ENCODE measurements at regions not wholly inside any gene's neighbourhood (a gene's known extent, or its start where the extent isn't known, plus 50 kb on each side); places are given as distances from the start of the nearest gene placed in this dataset.
A peak's percentile ranks its signal among the peaks of the same experiment; 100 is the strongest.

DNA sequence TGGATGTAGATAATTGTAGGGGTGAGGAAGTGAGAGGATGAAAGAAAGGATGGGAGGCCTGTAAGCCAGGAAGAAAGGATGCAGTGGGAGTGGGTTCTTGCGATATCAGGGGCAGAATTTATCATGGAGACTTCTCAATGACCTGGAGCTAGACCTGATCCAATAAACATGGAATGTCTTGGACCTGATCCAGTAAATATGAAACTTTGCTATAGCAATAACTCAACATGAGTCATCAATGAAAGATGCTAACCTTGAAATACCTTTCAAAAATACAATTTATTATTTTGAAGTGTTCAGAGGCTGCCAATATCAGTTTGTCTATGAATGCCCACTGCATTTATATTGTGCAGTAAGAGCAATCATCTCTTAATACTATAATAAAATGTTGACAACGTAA is 279.5 kb downstream of the POU4F1 start:
- Histone ChIP-seq H4K20me1 (ENCODE audit: low read length) (no peaks in the 10 kb centered on the region), H3K4me3 (ENCODE audit: low read length) (no peak overlapping the region), H3K9me2 (replicated peaks; ENCODE audit: low read length) (no peaks in the 10 kb centered on the region), H3K9ac (ENCODE audit: low read length) (no peak overlapping the region), H3K27me3 (ENCODE audit: low read length) (no peaks in the 10 kb centered on the region; the same call in 1 of the 2 replicates), H3K4me2 (ENCODE audit: low read length) (no peak overlapping the region), H3F3A (ENCODE audit: low read length, unreplicated experiment) (no peaks in the 10 kb centered on the region), H3K36me3 (ENCODE audit: low read depth, low read length) (no peaks in the 10 kb centered on the region), H3K4me1 (ENCODE audit: insufficient read depth, low read length) (peaks cover 3% of the 10 kb centered on the region; the same call in 1 of the 2 replicates), H2AFZ (ENCODE audit: low read length) (no peak overlapping the region), H3K79me2 (ENCODE audit: low read length) (no peaks in the 10 kb centered on the region), H3K27ac (ENCODE audit: low read length) (no peak overlapping the region), H3K9me3 (ENCODE audit: low read length) (no peaks in the 10 kb centered on the region)
- DNase-seq: peak; percentile 67
- ATAC-seq: no peak
- ChIA-PET POLR2A (ENCODE audit: unreplicated experiment) (no interaction called here), CTCF (no interaction called here)
- intact Hi-C loops (cut with micrococcal nuclease): no loop called here
- TF ChIP-seq EZH2 (IDR thresholded peaks at IDR 0.05; ENCODE audit: low read length, unreplicated experiment) (no peak), EZH2phosphoT487 (IDR thresholded peaks at IDR 0.05; ENCODE audit: borderline replicate concordance, low read length) (no peak)
- TF ChIP-seq, protein P1, sequence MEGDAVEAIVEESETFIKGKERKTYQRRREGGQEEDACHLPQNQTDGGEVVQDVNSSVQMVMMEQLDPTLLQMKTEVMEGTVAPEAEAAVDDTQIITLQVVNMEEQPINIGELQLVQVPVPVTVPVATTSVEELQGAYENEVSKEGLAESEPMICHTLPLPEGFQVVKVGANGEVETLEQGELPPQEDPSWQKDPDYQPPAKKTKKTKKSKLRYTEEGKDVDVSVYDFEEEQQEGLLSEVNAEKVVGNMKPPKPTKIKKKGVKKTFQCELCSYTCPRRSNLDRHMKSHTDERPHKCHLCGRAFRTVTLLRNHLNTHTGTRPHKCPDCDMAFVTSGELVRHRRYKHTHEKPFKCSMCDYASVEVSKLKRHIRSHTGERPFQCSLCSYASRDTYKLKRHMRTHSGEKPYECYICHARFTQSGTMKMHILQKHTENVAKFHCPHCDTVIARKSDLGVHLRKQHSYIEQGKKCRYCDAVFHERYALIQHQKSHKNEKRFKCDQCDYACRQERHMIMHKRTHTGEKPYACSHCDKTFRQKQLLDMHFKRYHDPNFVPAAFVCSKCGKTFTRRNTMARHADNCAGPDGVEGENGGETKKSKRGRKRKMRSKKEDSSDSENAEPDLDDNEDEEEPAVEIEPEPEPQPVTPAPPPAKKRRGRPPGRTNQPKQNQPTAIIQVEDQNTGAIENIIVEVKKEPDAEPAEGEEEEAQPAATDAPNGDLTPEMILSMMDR (conservative IDR thresholded peaks at IDR 0.05; ENCODE audit: low read depth, low read length): no peak
- no TSS peak for BruUV-seq (replicated peaks)

DNA sequence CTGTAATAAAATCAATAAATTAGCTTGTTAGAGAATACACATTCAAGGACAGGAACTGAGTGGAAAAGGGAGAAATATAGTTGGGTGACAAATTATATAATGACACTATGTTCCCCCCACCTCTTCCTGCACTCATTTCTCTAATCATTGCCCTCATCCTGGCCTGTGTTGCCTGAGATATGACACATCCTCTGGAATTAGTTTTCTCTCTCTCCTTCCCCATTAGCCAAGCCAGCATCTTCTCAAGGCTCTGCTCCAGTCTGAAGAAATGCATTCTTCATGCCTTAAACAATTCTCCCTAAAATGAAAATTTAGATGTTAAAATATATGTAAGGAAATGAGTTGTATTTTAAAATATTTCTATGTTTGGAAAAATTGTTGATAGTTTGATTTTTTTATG is 280.3 kb downstream of the POU4F1 start:
- Histone ChIP-seq H3K4me2 (ENCODE audit: low read length) (no peak overlapping the region), H2AFZ (ENCODE audit: low read length) (no peak overlapping the region), H3K4me3 (ENCODE audit: low read length) (no peak overlapping the region), H3K9me2 (replicated peaks; ENCODE audit: low read length) (no peaks in the 10 kb centered on the region), H3K36me3 (ENCODE audit: low read depth, low read length) (no peaks in the 10 kb centered on the region), H3F3A (ENCODE audit: low read length, unreplicated experiment) (no peaks in the 10 kb centered on the region), H3K27ac (ENCODE audit: low read length) (no peak overlapping the region), H3K27me3 (ENCODE audit: low read length) (no peaks in the 10 kb centered on the region; the same call in 1 of the 2 replicates), H3K9ac (ENCODE audit: low read length) (no peak overlapping the region), H4K20me1 (ENCODE audit: low read length) (no peaks in the 10 kb centered on the region), H3K4me1 (ENCODE audit: insufficient read depth, low read length) (peaks cover 3% of the 10 kb centered on the region; the same call in 1 of the 2 replicates), H3K9me3 (ENCODE audit: low read length) (no peaks in the 10 kb centered on the region), H3K79me2 (ENCODE audit: low read length) (no peaks in the 10 kb centered on the region)
- DNase-seq (no peak), ATAC-seq (no peak)
- intact Hi-C loops (cut with micrococcal nuclease): no loop called here
- TF ChIP-seq EZH2phosphoT487 (IDR thresholded peaks at IDR 0.05; ENCODE audit: borderline replicate concordance, low read length): no peak
- TF ChIP-seq, protein P1 (conservative IDR thresholded peaks at IDR 0.05; ENCODE audit: low read depth, low read length): no peak
- TF ChIP-seq EZH2 (IDR thresholded peaks at IDR 0.05; ENCODE audit: low read length, unreplicated experiment): no peak
- CTCF ChIA-PET: no interaction called here
- POLR2A ChIA-PET (ENCODE audit: unreplicated experiment): no interaction called here
- no TSS peak for BruUV-seq (replicated peaks)

DNA sequence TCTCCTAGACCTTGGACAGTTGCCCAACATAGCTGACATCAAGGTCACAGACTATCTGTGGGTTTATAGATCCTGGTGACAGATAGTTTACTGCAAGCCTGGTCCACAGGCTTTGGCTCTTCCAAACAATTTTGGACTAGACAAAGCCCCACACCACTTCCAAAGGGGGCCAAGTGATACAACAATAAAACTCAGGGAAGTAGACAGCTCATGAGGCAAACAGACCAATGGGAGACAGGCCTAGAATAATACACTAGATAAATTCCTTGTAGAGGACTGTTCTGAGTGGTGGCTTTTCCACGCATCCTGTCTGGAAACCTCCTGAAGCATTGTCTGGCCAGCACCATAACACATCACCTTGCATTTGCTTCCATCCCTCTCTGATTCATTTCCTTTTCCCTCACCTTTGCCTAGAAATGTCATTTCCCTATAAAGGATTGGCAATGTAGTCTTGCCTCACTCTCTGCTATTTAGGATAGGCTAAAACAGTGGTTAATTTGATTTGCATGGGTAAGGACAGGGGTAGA is 284.2 kb downstream of the POU4F1 start:
- Histone ChIP-seq H3K4me1 (ENCODE audit: insufficient read depth, low read length) (peaks cover 3% of the 10 kb centered on the region; the same call in 1 of the 2 replicates), H3K4me3 (ENCODE audit: low read length) (no peak overlapping the region), H3K36me3 (ENCODE audit: low read depth, low read length) (no peaks in the 10 kb centered on the region), H3F3A (ENCODE audit: low read length, unreplicated experiment) (no peaks in the 10 kb centered on the region), H3K9me3 (ENCODE audit: low read length) (no peaks in the 10 kb centered on the region), H3K4me2 (ENCODE audit: low read length) (no peak overlapping the region), H4K20me1 (ENCODE audit: low read length) (no peaks in the 10 kb centered on the region), H3K9me2 (replicated peaks; ENCODE audit: low read length) (no peaks in the 10 kb centered on the region), H3K9ac (ENCODE audit: low read length) (no peak overlapping the region), H2AFZ (ENCODE audit: low read length) (no peak overlapping the region), H3K27me3 (ENCODE audit: low read length) (no peaks in the 10 kb centered on the region; the same call in 1 of the 2 replicates), H3K27ac (ENCODE audit: low read length) (no peak overlapping the region), H3K79me2 (ENCODE audit: low read length) (no peaks in the 10 kb centered on the region)
- no peak for DNase-seq
- TF ChIP-seq, protein P1 (conservative IDR thresholded peaks at IDR 0.05; ENCODE audit: low read depth, low read length): no peak
- ChIA-PET POLR2A (ENCODE audit: unreplicated experiment) (no interaction called here), CTCF (no interaction called here)
- BruUV-seq (replicated peaks): no TSS peak
- intact Hi-C loops (cut with micrococcal nuclease): no loop called here
- ATAC-seq: no peak
